Kidney (tissue), 13 donors: ENCODE measurements at regions not wholly inside any gene's neighbourhood (a gene's known extent, or its start where the extent isn't known, plus 50 kb on each side); places are given as distances from the start of the nearest gene placed in this dataset.
A peak's percentile ranks its signal among the peaks of the same experiment; 100 is the strongest.
"Not testable (repeated sequence)": the region's sequence is repeated elsewhere in the genome, so short reads cannot be mapped to it uniquely, and the experiment has no call there.

Source experiments
- DNase-seq, 5 donors: peaks; one replicate each; pipeline ENCODE4 v3.0.0-alpha.2; 2013 to 2020
- FAIRE-seq: peaks from 2 replicates; lab custom pipeline; 2012; peaks lifted over from hg19 to GRCh38; lab: Jason Lieb, UNC
- H3K27ac ChIP-seq, 2 donors: one replicate each; pipeline ENCODE4 v1.7.0; 2013; ENCODE audit warnings: low read depth in 2 of 2, low read length in 2 of 2, inconsistent platforms in 1 of 2
- H3K27me3 ChIP-seq: one replicate; pipeline ENCODE4 v1.7.1; 2013; ENCODE audit warnings: low read length, inconsistent platforms; ENCODE audit not compliant: control insufficient read depth, insufficient read depth
- H3K36me3 ChIP-seq, 3 donors: one replicate each; pipeline versions ENCODE4 v1.7.0 to v1.7.1; 2013; ENCODE audit warnings: low read length in 3 of 3, control low read depth in 1 of 3, inconsistent platforms in 1 of 3; ENCODE audit not compliant: insufficient read depth in 3 of 3, control insufficient read depth in 2 of 3
- H3K4me1 ChIP-seq, 3 donors: one replicate each; pipeline versions ENCODE4 v1.7.0 to v1.7.1; 2013; ENCODE audit warnings: low read length in 3 of 3, inconsistent platforms in 1 of 3, low read depth in 1 of 3; ENCODE audit not compliant: control insufficient read depth in 2 of 3, insufficient read depth in 2 of 3
- H3K4me3 ChIP-seq, 3 donors: one replicate each; pipeline versions ENCODE4 v1.7.0 to v1.8.1; 2013; ENCODE audit warnings: low read length in 3 of 3, control low read depth in 1 of 3, inconsistent platforms in 1 of 3
- H3K9ac ChIP-seq, 3 donors: one replicate each; pipeline versions ENCODE4 v1.7.0 to v1.7.1; 2013; ENCODE audit warnings: low read length in 3 of 3, control low read depth in 1 of 3, inconsistent platforms in 1 of 3
- H3K9me3 ChIP-seq, 3 donors: one replicate each; pipeline versions ENCODE4 v1.7.0 to v1.7.1; 2013; ENCODE audit warnings: low read length in 3 of 3, control low read depth in 1 of 3, inconsistent platforms in 1 of 3; ENCODE audit not compliant: control insufficient read depth in 2 of 3, insufficient read depth in 1 of 3
- CTCF ChIP-seq: IDR thresholded peaks from 3 replicates; pipeline ENCODE4 v1.5.1; 2012; ENCODE audit warnings: mild to moderate bottlenecking, moderate library complexity, borderline replicate concordance; ENCODE audit not compliant: insufficient read depth; ENCODE audit errors: extremely low read depth
- intact Hi-C: fragments of 100-400 bp; cut with DNase I; formaldehyde crosslinking; loops from one replicate; pipeline ENCODE4 v1.11.1; 2022
- donor health status: control.
- donor health status: control.
- donor health status: control.
- donor health status: control.
- donor health status: control.
- donor health status: DM: yes; HTN: yes; CAD: no.
- donor health status: Normal renal cell carcinoma (clear cell type).

DNA sequence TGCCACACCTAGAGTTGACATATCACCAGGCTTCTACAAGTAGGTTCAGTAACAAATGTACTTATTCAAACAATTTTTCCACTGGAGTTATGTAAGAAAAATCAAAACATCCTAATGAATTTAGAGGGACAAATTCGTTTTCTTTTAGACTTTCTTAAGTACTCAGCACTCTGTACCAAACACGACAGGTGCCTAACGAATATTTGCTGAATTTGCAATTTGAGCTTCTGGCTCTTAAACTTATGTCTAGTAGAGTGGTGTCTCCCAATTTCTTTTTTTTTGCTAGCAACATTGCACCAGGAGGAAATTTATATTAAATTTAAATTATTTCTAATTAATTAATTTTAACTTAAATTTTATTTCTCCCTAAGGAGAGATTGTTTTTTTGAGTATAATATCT is 397.0 kb downstream of the CNTN3 start:
- DNase-seq = no peak
- intact Hi-C loops = no loop called here
- Histone ChIP-seq H3K4me1 (no peaks in the 10 kb centered on the region), H3K9me3 (no peaks in the 10 kb centered on the region), H3K36me3 (no peaks in the 10 kb centered on the region), H3K4me3 (no peak overlapping the region), H3K9ac (no peak overlapping the region), H3K27me3 (no peaks in the 10 kb centered on the region), H3K27ac (no peak overlapping the region)
- no peak for TF ChIP-seq CTCF
- no peak for FAIRE-seq

GRCh38 chr3:74214286-74214685 is 400.2 kb downstream of the CNTN3 start:
- H3K27me3 ChIP-seq = no peaks in the 10 kb centered on the region
- H3K4me1 ChIP-seq = no peaks in the 10 kb centered on the region
- no peak overlapping the region for H3K4me3 ChIP-seq
- DNase-seq (no peak), FAIRE-seq (no peak)
- no peak overlapping the region for H3K27ac ChIP-seq
- TF ChIP-seq CTCF = no peak
- no peak overlapping the region for H3K9ac ChIP-seq
- H3K9me3 ChIP-seq = no peaks in the 10 kb centered on the region
- H3K36me3 ChIP-seq = no peaks in the 10 kb centered on the region
- intact Hi-C loops = no loop called here

DNA sequence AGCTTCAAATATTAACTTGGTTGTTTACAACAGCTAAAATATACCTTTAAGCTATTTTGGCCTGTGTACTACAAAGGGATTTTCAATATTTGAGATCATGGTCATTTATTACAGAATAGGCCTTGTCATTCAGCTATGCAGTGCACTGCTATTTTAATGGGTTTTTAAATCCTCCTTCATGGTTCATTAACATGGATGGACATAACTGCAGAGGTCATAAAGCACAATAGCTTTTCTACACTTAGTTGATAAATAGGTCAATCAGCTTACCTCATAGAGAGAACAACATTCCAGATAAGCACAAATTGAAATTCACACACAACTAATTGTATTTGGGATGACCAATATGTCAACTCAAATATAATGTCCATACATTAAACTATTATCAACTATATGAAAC is 403.7 kb downstream of the CNTN3 start:
- H3K9ac ChIP-seq = no peak overlapping the region
- no peaks in the 10 kb centered on the region for H3K9me3 ChIP-seq
- intact Hi-C loops = no loop called here
- FAIRE-seq = no peak
- no peak for DNase-seq
- no peak overlapping the region for H3K4me3 ChIP-seq
- no peaks in the 10 kb centered on the region for H3K36me3 ChIP-seq
- no peaks in the 10 kb centered on the region for H3K27me3 ChIP-seq
- no peak for TF ChIP-seq CTCF
- H3K27ac ChIP-seq = no peak overlapping the region
- H3K4me1 ChIP-seq = no peaks in the 10 kb centered on the region

GRCh38 chr3:74200952-74201351 is 413.5 kb downstream of the CNTN3 start:
- no peaks in the 10 kb centered on the region for H3K27me3 ChIP-seq
- no peak for TF ChIP-seq CTCF
- no peak overlapping the region for H3K9ac ChIP-seq
- no peaks in the 10 kb centered on the region for H3K4me1 ChIP-seq
- DNase-seq = no peak
- H3K9me3 ChIP-seq = no peaks in the 10 kb centered on the region
- FAIRE-seq = no peak
- H3K27ac ChIP-seq = no peak overlapping the region
- H3K4me3 ChIP-seq = no peak overlapping the region
- no peaks in the 10 kb centered on the region for H3K36me3 ChIP-seq
- intact Hi-C loops = no loop called here

GRCh38 chr3:74178664-74179063 is 435.8 kb downstream of the CNTN3 start:
- intact Hi-C loops, H3K27me3 ChIP-seq, FAIRE-seq: not testable (repeated sequence)

More at GRCh38 chr3:74178664-74179063, 435.8 kb downstream of the CNTN3 start:
- not testable (repeated sequence) for H3K9ac ChIP-seq, H3K9me3 ChIP-seq, H3K36me3 ChIP-seq, H3K27ac ChIP-seq, H3K4me3 ChIP-seq, H3K4me1 ChIP-seq
- DNase-seq = peak in 1 of 5 donors; percentile 27
